ENCODE measurements at regions not wholly inside any gene's neighbourhood (a gene's known extent, or its start where the extent isn't known, plus 50 kb on each side); places are given as distances from the start of the nearest gene placed in this dataset.

- TF ChIP-seq CTCF (conservative IDR thresholded peaks at IDR 0.05 in 1 of 2, IDR thresholded peaks at IDR 0.05 in 1 of 2; ENCODE audit: extremely low read depth in 1 of 2, insufficient read depth in 1 of 2, low read depth in 1 of 2, low read length in 2 of 2) (no peak), EZH2 (IDR thresholded peaks at IDR 0.05; ENCODE audit: borderline replicate concordance, low read length) (no peak)
Measured at GRCh38 chr2:102925003-102925402, 163.2 kb downstream of the TMEM182 start.

All from mammary epithelial cell (primary cell).